Activated naive CD8-positive, alpha-beta T cell treated with anti-CD3 and anti-CD28 coated beads, Interleukin-2, amount 50 U/mL, for 16 hours (primary cell): ENCODE measurements at regions not wholly inside any gene's neighbourhood (a gene's known extent, or its start where the extent isn't known, plus 50 kb on each side); places are given as distances from the start of the nearest gene placed in this dataset.
"Not testable (repeated sequence)": the region's sequence is repeated elsewhere in the genome, so short reads cannot be mapped to it uniquely, and the experiment has no call there.

Experiments
- DNase-seq: peaks from one replicate; pipeline ENCODE4 v3.0.0-alpha.2; 2020; ENCODE audit warnings: low read depth, low spot score

DNA sequence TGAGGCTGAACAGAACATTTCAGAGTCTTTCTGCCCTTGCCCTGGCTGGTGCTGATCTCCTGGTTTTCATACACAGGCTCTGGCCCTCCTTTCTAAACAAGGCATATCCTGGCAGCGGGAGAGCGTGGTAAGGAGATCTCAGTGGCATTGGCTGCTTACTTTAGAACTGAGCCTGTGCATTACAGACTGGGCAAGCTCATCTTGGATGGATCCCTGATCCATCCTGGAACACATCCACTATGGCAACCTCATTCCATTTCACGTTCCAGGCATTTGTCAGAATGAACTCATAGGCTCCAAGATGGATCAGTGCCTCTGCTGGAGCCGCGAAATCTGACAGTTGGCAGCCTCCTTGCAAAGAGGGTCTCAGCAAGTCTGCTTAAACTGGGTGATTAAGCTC lies 224.5 kb upstream of the PELI2 start:
- no peak for DNase-seq

DNA sequence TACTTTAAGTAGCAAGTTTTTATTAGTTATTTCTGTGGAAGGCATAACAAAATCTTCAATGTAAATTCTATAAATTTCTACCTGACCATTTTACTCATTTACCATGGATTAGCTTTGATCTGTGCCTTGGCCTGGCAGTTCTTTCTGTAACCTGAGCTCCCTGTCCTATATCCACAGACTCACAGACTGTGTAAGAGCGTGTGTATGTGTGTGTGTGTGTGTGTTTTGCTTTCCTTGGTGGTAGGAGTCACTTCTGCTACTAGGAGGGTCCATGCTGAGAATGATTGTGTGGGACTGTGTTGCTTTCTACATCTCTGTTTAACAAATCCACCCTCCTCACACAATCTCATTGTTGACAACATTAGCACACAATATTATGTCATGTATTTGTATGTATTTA lies 221.2 kb upstream of the PELI2 start:
- DNase-seq, result no peak

DNA sequence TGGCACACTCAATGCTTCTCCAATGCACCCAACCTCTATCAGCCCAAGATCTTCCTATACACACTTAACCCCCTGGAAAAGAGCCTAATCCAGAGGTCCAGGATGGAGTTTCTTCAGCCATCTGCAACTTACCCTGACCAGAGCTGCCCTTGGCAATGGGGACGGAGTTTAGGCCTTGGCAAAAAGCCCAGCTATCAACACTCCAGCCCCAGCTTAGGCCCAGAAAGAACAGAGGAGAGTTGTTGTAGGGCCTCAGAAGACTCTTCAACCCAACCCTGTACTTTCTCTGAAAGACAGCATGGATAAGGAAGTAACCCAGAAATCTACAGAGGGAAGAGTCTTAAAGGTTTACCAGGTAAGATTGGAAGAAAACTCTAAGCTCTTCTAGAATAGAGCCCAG lies 219.3 kb upstream of the PELI2 start:
- no peak for DNase-seq

DNA sequence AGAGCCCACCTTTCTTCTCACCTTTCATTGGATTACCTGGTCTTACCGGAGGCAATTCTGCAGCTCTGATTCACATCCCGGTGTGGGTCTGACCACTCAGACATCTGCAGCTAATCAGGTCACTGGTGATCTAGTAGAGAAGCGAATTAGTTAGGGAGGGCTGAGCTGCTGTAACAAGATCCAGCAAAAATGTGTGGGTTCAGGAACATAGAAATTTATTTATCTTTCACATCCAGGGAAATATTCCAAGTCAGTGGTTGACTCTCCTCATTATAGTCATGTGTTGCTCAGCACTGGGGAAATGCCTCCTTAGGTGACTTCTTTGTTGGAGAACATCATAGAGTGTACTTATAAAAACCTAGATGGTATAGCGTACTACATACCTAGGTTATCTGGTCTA lies 218.7 kb upstream of the PELI2 start:
- DNase-seq, result no peak

DNA sequence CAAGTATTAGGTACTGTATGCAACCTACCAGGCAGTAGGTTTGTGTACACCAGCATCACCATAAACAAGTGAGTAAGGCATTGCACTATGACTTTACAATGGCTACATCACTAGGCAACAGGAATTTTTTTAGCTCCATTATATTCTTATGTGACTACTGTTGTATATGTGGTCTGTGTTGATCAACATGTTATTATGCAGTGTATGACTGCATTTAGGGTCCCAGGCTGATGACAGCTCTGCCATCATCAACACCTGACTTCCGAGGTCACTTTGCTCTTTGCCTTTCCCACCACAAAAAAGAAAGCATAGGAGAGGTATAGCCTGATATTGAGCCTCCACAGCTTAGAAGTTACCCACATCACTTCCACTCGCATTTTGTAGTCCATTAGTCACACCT lies 217.5 kb upstream of the PELI2 start:
- DNase-seq, result no peak

DNA sequence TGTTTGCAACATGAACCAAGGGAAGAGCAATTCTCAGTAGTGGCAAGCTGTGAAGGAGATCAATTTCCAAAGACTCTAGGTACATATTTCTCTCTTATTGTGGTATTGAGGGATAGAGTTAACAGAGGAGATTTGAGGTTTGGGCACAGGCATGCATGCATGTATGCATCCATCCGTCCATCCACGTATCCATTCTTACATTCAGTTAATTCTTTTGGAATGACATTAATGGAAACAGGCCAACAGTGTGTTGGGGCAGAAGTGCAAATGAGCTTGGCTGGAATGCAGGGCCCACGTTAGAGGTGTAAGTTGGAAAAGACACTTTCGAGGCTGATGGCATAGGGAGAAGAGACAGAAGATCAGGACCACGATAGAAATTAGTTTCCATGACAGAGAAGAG lies 216.9 kb upstream of the PELI2 start:
- no peak for DNase-seq

DNA sequence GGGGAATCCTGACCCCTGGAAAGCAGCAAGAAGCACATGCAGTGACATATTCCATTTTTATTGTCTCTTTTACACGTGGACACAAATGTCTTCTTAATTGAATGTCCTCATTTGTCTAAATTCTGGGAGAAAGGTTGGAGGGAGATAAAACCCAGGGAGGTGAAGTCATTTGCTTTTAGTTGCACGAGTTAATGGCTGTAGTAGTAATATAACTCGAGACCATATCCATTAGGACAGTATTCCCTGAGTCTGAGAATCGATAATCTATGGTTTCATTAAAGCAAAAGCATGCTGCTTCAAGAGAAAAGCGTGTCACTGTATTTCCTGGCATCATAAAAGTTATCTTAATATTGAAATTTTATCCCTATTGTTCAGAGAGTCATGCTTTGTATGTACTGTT lies 216.0 kb upstream of the PELI2 start:
- no peak for DNase-seq

DNA sequence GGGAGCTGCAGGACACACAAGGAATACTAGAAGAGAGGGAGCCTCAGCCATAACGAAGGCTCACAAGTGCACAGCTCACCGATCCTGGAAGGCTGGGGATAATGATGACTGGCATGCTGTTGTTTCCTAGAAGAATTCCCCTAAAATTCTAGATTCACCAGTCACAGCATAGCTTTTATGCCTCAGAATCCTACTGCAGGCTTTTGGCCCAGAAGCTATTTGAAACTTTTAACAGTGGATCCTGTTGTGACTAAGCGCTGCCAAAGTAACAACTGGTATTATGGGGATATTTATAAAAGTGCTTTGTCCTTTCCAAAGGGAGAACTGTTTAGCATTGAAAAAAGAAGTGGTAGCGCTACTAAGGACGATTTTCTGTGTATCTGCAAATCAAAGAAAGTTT lies 214.1 kb upstream of the PELI2 start:
- DNase-seq, result no peak

DNA sequence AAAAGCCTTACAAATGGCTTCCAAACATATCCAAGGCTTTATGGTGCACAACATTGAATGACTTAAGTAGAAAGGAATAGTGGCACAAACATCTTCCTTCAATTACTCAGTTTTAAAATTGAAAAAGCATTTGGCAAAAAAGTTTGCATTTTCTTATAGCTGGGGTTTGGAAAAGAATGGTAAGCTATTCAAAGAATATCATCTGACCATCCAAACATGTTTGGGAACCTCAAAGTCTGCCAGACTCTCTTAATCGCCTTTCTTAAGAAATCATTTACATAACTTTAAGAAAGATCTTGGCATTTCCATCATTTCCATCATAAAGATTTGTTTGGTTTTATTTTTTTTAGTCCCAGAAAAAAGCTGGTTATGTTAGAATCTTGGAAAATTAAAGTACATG lies 210.1 kb upstream of the PELI2 start:
- DNase-seq, result no peak

DNA sequence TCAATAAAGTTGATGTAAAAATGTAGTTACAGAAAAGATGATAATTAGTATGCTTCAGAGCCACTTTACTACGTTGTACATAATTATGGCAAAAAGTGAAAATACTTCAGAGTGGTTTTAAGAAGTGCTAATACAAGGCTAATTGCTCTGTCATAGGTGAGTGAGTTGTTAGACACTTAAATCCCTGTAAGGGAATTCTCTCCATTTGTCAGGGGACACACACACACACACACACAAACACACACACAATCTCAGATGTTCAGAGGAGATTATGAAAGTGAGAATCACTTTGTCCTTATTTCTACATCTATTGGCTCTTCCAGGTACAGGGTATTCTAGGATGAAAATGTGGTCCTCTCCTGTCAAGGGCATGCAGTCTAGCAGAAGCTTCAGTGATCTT lies 208.3 kb upstream of the PELI2 start:
- DNase-seq, result no peak

DNA sequence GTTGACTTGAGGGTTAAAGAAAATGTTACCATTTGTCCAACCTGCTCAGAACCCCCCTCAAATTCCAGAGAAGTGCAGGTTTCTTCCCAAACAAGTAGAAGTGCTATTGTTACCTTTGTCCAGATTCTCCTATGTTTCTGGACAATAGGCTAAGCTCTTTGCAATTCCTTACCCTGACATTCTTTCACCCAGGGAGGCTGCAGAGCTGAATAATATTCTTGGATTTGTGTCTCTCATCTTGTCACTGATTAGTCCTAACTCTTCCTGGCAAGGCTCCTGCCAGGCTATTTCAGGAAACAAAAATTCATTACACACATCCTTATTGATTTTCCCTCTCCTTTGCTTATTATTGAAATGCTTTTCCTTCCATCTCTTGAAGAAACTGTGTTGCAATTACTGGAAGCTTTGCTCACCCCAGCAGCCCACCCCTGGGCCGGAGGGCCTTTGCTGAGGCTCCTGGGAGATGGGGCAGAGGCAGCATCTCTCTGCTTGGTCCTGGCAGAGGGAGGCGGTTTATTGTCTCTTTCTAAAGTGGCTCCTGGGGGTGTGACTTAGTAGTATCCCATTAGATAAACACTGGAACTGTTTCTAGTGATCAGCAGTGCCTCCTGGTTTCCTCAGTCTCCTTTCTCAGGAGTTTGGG lies 207.5 kb upstream of the PELI2 start:
- no peak for DNase-seq

DNA sequence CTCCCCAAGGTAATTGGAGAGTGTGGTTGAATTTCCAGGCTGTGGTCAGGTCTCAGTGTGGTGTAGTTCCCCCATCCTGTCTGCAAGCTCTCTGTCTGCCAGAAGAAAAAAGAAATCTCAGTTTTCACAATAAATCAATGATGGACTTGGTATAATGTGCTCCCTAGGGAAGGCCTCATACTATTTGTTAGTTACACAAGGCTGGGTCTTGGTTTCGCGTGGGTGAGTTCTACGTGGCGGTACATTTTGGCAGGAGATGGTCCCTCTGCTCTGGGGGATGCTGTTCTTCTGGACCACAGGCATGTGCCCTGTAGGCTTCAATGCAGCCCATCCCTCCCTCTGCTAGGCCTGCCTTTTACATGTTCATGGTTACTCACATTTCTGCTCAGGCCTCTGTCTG lies 206.4 kb upstream of the PELI2 start:
- no peak for DNase-seq

DNA sequence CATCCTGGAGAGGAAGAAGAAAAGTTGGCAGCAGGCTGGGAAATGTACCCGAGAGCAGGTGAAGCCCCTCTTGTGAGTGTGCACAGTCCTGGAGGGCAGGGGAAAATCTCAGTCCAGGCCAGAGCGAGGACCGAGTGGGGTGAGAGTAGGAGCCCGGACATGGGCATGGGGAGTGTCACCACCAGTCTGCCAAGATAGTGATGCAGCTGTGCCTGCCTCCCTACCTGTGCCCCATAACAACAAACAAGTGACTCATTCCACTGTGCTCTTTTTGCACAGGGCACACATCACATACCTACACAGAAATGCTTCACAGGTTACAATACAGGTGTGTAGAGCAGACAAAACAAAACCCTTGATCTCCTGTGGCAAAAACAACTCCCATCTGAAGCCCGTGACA lies 205.9 kb upstream of the PELI2 start:
- no peak for DNase-seq

DNA sequence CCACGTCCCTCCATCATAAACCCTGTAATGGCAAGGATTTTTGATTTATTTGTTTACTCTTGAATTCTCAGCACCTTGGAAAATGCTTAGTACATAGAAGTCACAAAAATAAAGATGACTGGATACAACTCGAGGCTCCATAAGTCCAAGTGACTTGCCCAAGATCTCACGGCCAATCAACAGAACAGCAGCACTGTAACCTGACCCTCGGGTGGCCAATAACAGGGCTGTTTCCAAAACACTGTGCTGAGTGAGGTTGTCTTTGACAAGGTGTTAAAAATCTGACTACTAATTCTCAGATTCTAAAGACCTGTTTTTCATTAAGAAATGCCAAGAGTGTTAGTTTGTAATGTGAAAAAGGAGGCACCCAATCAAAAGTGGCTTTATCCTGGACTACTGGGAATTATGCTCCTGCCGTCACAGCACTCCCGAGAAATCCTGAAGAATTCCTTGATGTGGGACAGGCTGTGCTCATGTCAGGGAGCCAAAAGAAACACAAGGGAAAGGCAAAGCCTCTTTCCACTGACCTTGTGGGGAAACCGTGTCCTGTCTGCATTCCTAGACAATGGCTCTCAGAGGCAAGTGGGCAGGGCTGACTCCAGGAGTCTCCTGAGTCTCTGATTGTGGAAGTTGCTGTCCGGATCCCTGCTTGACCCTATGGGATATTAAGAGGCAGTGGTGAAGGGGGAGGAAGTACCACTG lies 204.7 kb upstream of the PELI2 start:
- DNase-seq, result no peak

DNA sequence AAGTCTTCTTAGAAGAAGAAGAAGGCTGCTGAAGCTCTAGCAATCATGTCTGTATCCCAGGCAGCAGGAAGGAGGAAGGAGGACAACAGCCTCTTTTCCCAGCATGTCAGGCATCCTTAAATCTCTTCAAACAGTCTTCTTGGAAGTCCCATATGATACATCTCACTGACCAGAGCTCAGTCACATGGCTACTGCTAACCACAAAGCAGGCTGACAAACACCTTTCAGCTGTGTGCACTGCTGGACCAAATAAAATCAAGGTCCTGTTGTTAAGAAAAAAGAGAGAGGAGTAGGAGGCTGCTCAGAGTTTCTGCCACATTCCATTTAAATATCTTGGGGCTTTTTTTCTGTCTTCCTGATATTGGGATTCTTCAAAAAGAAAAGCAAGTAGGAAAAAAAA lies 203.4 kb upstream of the PELI2 start:
- DNase-seq, result no peak

DNA sequence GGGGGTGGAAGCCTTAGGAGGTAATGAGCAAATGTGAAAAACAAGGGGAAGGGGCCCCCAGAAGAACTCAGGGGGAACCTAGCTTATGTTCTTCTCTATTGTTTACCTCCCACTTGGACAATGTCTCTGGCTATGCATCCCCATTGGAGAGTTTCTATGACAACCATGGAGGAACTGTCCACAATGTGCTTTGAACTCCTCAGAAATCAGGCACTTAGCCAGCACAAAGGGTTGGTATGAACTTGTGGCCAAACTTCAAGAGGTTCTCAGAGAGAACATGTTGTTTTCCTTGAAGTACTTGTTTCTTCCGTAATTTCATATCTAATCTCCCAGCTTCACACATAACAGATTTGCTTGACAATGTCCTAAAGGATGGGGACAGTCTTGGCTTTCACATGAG lies 202.8 kb upstream of the PELI2 start:
- DNase-seq, result no peak

DNA sequence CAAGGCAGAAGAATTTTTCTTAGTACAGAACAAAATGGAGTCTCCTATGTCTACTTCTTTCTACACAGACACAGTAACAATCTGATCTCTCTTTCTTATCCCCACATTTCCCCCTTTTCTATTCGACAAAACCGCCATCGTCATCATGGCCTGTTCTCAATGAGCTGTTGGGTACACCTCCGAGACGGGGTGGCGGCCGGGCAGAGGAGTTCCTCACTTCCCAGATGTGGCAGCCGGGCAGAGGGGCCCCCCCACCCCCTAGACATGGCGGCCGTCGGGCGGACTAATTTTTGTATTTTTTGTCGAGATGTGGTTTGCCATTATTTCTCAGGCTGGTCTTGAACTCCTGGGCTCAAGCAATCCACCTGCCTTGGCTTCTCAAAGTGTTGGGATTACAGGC lies 198.4 kb upstream of the PELI2 start:
- DNase-seq, result not testable (repeated sequence)

DNA sequence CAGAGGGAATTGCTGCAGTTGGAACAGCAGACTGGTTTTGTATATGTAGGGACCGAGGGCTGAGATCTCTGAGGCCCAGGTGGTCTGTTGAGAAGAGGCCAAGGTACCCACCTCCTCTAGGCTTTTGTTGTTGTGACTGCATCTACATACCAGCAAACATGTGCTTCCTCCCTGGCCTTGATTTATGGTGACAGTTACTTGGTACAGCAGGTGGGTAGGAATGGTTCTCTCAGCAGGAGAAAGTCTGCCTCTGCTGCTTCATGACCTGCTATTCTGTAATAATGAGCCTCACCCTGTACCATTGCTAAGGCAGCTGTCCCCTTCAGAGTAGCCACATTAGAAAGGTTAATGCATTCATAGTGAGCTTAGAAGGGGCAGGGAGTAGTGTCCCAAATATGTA lies 196.7 kb upstream of the PELI2 start:
- no peak for DNase-seq

DNA sequence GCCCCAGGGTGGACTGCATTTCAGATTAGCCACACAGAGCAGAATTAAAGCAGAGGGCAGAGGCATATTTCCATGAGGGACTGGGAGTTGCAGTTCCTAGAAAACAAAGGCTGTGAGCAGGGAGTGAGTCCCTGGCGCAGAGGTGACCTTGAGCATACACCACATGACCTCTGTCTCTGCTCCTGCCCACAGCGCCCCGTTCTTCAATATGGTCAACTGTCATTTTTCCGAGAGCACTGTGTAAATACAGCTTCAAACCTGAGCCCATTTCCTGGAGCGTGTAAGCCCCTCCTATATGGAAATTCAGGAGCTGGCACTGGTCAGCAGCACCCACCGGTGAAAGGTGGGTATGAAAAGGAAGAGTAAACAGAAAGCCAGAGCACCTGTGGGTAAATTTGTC lies 192.2 kb upstream of the PELI2 start:
- no peak for DNase-seq

DNA sequence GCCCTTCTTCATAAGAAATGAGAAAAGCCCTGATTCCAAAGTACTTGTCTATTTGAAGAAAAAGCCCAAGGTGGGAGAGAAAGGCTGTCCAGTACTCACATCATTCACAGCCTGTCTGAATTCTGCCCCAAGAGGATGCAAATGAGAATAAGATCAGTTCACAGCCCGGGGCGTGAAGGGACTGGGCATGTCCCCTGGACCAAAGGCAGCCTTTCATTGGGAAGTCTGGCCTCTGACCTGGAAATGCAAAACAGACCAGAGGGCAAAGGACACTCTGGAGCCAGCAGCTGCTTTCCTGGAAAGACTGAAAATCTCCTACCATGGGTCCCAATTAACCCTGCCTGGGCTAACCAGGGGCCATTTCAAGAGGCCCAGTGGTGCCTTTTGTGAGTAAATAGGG lies 191.2 kb upstream of the PELI2 start:
- no peak for DNase-seq

DNA sequence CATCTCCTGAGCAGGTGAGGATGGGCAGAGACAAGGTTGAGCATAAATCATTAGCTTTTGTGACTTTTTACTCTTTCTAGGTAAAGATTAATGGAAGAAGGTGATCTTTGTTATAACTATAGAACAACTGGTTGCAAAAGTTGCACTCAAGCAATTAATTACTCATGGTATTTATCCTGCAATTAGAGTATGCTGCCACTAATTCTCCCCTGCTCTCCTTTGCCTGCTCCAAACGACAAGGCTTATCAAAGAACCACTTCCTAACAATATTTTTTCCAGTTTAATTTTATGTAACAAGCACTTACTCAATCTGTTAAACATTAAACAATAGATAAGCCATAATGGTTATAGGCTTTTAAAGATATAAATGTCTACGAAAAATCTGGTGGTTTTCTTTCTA lies 189.9 kb upstream of the PELI2 start:
- no peak for DNase-seq

DNA sequence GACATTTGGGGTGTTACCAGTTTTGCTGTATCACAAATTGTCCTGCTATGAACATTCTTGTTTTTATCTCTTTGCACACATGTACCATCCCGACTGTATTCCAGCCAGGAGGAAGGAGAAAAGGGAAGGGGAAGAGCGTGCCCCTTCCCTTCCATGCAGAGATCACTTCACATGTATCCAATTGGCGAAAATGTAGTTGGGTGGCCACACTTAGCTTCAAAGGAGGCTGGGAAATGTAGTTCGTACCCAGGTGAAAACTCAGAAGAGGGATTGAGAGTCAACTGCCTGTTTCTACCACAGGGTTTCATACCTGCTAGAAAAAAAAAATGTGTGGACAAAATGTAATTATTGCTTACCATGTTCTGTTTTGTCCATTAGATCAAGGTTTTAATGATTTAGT lies 189.1 kb upstream of the PELI2 start:
- DNase-seq, result no peak

DNA sequence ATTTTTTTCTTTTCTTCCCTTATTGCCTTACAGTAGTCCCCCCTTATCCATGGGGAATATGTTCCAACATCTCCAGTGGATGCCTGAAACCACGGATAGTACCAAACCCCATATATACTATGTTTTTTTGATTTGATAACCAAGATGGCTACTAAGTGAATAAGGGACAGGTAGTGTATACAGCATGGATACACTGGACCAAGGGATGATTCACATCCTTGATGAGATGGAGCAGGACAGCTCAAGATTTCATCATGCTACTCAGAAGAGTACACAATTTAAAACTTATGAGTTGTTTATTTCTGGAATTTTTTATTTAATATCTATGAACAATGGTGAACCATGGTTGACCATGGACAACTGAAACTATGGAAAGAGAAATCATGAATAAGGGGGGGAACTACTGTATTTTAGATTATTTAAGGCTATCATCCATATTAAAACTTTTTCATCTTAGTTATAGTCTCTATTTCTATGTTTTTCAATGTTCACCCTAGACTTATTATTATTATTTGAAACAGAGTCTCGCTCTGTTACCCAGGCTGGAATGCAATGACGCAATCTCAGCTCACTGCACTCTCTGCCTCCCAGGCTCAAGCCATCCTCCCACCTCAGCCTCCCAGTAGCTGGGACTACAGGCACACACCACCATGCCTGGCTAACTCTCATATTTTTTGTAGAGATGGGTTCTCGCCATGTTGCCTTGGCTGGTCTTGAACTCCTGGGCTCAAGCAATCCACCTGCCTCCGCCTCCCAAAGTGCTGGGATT lies 188.0 kb upstream of the PELI2 start:
- DNase-seq, result no peak
